HepG2 (cell line): ENCODE measurements at regions not wholly inside any gene's neighbourhood (a gene's known extent, or its start where the extent isn't known, plus 50 kb on each side); places are given as distances from the start of the nearest gene placed in this dataset.

Experiments used
- ATAC-seq: fragments of 200-7000 bp; cut with Tn5 transposase; 3 replicates; pipeline ENCODE4 v1.9.1; 2020; ENCODE audit warnings: mild to moderate bottlenecking, moderate library complexity
- BruUV-seq: library from RNA; stranded (reverse); fragments of 400-500 nt; replicated peaks from 2 replicates; lab custom pipeline; 2021; lab: Mats Ljungman, UMichigan
- CTCF ChIA-PET: fragments of 300-600 bp; formaldehyde crosslinking; extraction: SDS; loops from one replicate; lab custom pipeline; 2021; ENCODE audit warnings: low total read pairs, inconsistent platforms, low intra/inter-chr PET ratio; lab: Yijun Ruan, JAX
- POLR2A ChIA-PET: fragments of 350-600 bp; sonication (Branson Sonifier 250); formaldehyde crosslinking; loops from one replicate; lab custom pipeline; 2020; ENCODE audit warnings: antibody characterized with exemption, inconsistent platforms; lab: Yijun Ruan, JAX
- DNase-seq: peaks from one replicate; pipeline ENCODE4 v3.0.0-alpha.2; 2015; ENCODE audit warnings: low spot score
- FAIRE-seq: peaks from 3 replicates; lab custom pipeline; 2011; peaks lifted over from hg19 to GRCh38; lab: Jason Lieb, UNC
- H2AFZ ChIP-seq: one replicate; pipeline ENCODE4 v1.6.1; 2011; ENCODE audit warnings: low read length, inconsistent platforms
- H3K27ac ChIP-seq: fragments of 300-600 bp; 3 replicates; pipeline ENCODE4 v1.8.0; 2011; ENCODE audit warnings: mixed run types, mild to moderate bottlenecking, mixed read lengths, low read length, inconsistent platforms; ENCODE audit not compliant: insufficient read depth; ENCODE audit errors: extremely low read length
- H3K27me3 ChIP-seq, 2 experiments: fragments of 200-600 bp in 1 of 2; 2 replicates in 1 of 2; 3 replicates in 1 of 2; pipeline versions ENCODE4 v1.6.0 to v1.8.0; 2011; ENCODE audit warnings: low read length in 2 of 2, mild to moderate bottlenecking in 2 of 2, moderate library complexity in 2 of 2, inconsistent platforms in 1 of 2; ENCODE audit not compliant: insufficient read depth in 2 of 2, control insufficient read depth in 1 of 2
- H3K36me3 ChIP-seq, 2 experiments: fragments of 200-600 bp in 1 of 2; replicated peaks in 1 of 2; 2 replicates in 1 of 2; 3 replicates in 1 of 2; pipeline versions ENCODE4 v1.5.1 to v1.8.0; 2011; ENCODE audit warnings: low read length in 2 of 2, inconsistent platforms in 1 of 2; ENCODE audit not compliant: insufficient read depth in 2 of 2, control insufficient read depth in 1 of 2
- H3K4me1 ChIP-seq: 2 replicates; pipeline ENCODE4 v1.5.1; 2012; ENCODE audit warnings: low read length, inconsistent platforms; ENCODE audit not compliant: insufficient read depth
- H3K4me2 ChIP-seq: 2 replicates; pipeline ENCODE4 v1.6.0; 2011; ENCODE audit warnings: low read depth, low read length, inconsistent platforms
- H3K4me3 ChIP-seq, 3 experiments: fragments of 200-600 bp in 1 of 3; sonication (generic), shearing (Covaris generic) in 1 of 3; replicated peaks in 1 of 3; 2 replicates each; pipeline ENCODE4 v1.5.1; 2011 to 2016; ENCODE audit warnings: low read length in 3 of 3, inconsistent platforms in 2 of 3, low read depth in 2 of 3, mild to moderate bottlenecking in 2 of 3, control low read depth in 1 of 3, mixed read lengths in 1 of 3; ENCODE audit not compliant: insufficient read depth in 1 of 3
- H3K79me2 ChIP-seq: one replicate; pipeline ENCODE4 v1.6.1; 2011; ENCODE audit warnings: low read length, inconsistent platforms; ENCODE audit not compliant: insufficient read depth
- H3K9ac ChIP-seq: 2 replicates; pipeline ENCODE4 v1.6.0; 2011; ENCODE audit warnings: mild to moderate bottlenecking, low read depth, low read length, inconsistent platforms; ENCODE audit not compliant: insufficient read depth
- H3K9me3 ChIP-seq: 2 replicates; pipeline ENCODE4 v1.5.1; 2012; ENCODE audit warnings: mild to moderate bottlenecking, low read length
- H4K20me1 ChIP-seq: 2 replicates; pipeline ENCODE4 v1.6.0; 2011; ENCODE audit warnings: inconsistent platforms, mild to moderate bottlenecking, low read length, moderate library complexity; ENCODE audit not compliant: insufficient read depth
- AGO1 ChIP-seq: fragments of 200-400 bp; formaldehyde crosslinking; IDR thresholded peaks from 2 replicates; pipeline ENCODE4 v1.6.1; 2017; ENCODE audit warnings: mild to moderate bottlenecking, low read depth, low read length, moderate library complexity; ENCODE audit not compliant: poor library complexity, severe bottlenecking
- CHD4 ChIP-seq: fragments of 200-600 bp; sonication (generic); IDR thresholded peaks from 2 replicates; pipeline ENCODE4 v1.7.0; 2017; ENCODE audit warnings: mild to moderate bottlenecking, low read length, borderline replicate concordance
- ETV5 ChIP-seq: IDR thresholded peaks from 2 replicates; pipeline ENCODE4 v1.6.1; 2018; ENCODE audit warnings: missing biosample characterization, missing genetic modification reagents, inconsistent platforms, borderline replicate concordance
- MAFG ChIP-seq: sonication (generic); formaldehyde crosslinking; IDR thresholded peaks from 2 replicates; pipeline ENCODE4 v1.5.1; 2020; ENCODE audit warnings: mild to moderate bottlenecking, missing genetic modification reagents
- POLR2G ChIP-seq: fragments of 200-400 bp; formaldehyde crosslinking; IDR thresholded peaks from 2 replicates; pipeline ENCODE4 v1.6.1; 2018; ENCODE audit warnings: mild to moderate bottlenecking, low read depth, low read length, moderate library complexity
- RFX3 ChIP-seq: IDR thresholded peaks from 2 replicates; pipeline ENCODE4 v1.6.1; 2016; ENCODE audit warnings: missing biosample characterization, missing genetic modification reagents
- RXRB ChIP-seq: IDR thresholded peaks from 2 replicates; pipeline ENCODE4 v1.6.1; 2016; ENCODE audit warnings: borderline replicate concordance, missing genetic modification reagents, missing compliant biosample characterization
- SCMH1 ChIP-seq: sonication (generic); formaldehyde crosslinking; IDR thresholded peaks from 2 replicates; pipeline ENCODE4 v1.9.0; 2021; ENCODE audit warnings: missing genetic modification reagents, mild to moderate bottlenecking, borderline replicate concordance
- SNAPC2 ChIP-seq: sonication (generic); formaldehyde crosslinking; IDR thresholded peaks from 2 replicates; pipeline ENCODE4 v1.8.1; 2022; ENCODE audit warnings: mild to moderate bottlenecking, missing genetic modification reagents
- THAP8 ChIP-seq: sonication (generic); formaldehyde crosslinking; IDR thresholded peaks from 2 replicates; pipeline ENCODE4 v1.5.1; 2020; ENCODE audit warnings: missing genetic modification reagents, mild to moderate bottlenecking, borderline replicate concordance
- ZKSCAN1 ChIP-seq: fragments of 150-350 bp; IDR thresholded peaks from 2 replicates; pipeline ENCODE4 v1.6.1; 2014; ENCODE audit warnings: low read length
- ZNF788 ChIP-seq: sonication (generic); formaldehyde crosslinking; IDR thresholded peaks from 2 replicates; pipeline ENCODE4 v1.5.0; 2020; ENCODE audit warnings: mild to moderate bottlenecking, missing genetic modification reagents, borderline replicate concordance
- WGBS: methylation state at CpG from one replicate; pipeline ENCODE4 v1.1.6; 2017; ENCODE audit warnings: low lambda C conversion rate; 5-methylcytosine and 5-hydroxymethylcytosine counted together
- in situ Hi-C: cut with HindIII; loops from 2 replicates; pipeline ENCODE4 v1.10.0; 2017; ENCODE audit warnings: low pct_unique_long_range_greater_than_20kb; ENCODE audit not compliant: extremely low pct_ligation_motif_present
- intact Hi-C: fragments of 100-400 bp; cut with micrococcal nuclease; formaldehyde crosslinking; loops from one replicate; pipeline ENCODE4 v1.10.0; 2022; ENCODE audit not compliant: unreplicated experiment
- TF ChIP-seq, protein P1 (sequence below): sonication (generic); formaldehyde crosslinking; IDR thresholded peaks from 2 replicates; pipeline ENCODE4 v1.9.0; 2021; ENCODE audit warnings: missing genetic modification reagents, mild to moderate bottlenecking, borderline replicate concordance
- TF ChIP-seq, protein P2 (sequence below): sonication (generic); formaldehyde crosslinking; IDR thresholded peaks from 2 replicates; pipeline ENCODE4 v1.5.1; 2020; ENCODE audit warnings: mild to moderate bottlenecking, missing genetic modification reagents
- TF ChIP-seq, protein P3 (sequence below): sonication (generic); formaldehyde crosslinking; IDR thresholded peaks from 2 replicates; pipeline ENCODE4 v1.8.1; 2023; ENCODE audit warnings: mild to moderate bottlenecking, missing genetic modification reagents, borderline replicate concordance

DNA sequence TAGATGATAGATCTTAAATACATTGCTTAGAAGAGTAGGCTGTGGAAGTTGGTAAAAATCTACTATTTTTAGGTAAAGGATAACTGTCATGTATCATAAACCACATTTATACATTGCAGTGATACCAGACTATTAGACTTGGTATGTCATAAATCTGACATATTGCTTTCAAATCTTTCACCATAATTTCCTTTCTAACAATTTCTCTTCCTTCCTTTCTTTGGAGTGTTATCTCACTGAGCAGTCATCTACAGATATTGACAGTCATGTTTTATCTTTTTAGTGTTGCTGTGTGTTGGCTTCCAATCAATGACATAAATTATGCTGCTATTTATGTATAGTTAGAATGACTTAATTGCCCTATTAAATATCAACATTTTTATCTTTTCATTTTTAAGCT, 588.7 kb downstream of the TUSC7 start:
- no TSS peak for BruUV-seq
- no peak for DNase-seq
- TF ChIP-seq RXRB (CRISPR knock-in tag) (no peak), RFX3 (no peak)
- TF ChIP-seq, protein P1, sequence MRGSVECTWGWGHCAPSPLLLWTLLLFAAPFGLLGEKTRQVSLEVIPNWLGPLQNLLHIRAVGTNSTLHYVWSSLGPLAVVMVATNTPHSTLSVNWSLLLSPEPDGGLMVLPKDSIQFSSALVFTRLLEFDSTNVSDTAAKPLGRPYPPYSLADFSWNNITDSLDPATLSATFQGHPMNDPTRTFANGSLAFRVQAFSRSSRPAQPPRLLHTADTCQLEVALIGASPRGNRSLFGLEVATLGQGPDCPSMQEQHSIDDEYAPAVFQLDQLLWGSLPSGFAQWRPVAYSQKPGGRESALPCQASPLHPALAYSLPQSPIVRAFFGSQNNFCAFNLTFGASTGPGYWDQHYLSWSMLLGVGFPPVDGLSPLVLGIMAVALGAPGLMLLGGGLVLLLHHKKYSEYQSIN (CRISPR knock-in tag) = no peak
- TF ChIP-seq, protein P2, sequence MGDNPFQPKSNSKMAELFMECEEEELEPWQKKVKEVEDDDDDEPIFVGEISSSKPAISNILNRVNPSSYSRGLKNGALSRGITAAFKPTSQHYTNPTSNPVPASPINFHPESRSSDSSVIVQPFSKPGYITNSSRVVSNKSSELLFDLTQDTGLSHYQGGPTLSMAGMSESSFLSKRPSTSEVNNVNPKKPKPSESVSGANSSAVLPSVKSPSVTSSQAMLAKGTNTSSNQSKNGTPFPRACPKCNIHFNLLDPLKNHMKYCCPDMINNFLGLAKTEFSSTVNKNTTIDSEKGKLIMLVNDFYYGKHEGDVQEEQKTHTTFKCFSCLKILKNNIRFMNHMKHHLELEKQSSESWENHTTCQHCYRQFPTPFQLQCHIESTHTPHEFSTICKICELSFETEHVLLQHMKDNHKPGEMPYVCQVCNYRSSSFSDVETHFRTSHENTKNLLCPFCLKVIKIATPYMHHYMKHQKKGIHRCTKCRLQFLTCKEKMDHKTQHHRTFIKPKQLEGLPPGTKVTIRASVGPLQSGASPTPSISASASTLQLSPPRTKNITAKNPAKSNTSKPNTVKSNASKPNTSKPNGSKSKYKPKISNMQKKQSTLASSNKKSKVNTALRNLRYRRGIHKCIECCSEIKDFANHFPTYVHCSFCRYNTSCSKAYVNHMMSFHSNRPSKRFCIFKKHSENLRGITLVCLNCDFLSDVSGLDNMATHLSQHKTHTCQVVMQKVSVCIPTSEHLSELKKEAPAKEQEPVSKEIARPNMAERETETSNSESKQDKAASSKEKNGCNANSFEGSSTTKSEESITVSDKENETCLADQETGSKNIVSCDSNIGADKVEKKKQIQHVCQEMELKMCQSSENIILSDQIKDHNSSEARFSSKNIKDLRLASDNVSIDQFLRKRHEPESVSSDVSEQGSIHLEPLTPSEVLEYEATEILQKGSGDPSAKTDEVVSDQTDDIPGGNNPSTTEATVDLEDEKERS = no peak
- ChIA-PET POLR2A (no interaction called here), CTCF (no interaction called here)
- H3K9ac ChIP-seq = no peak overlapping the region
- H3K4me2 ChIP-seq = no peak overlapping the region
- intact Hi-C loops = no loop called here
- H4K20me1 ChIP-seq = no peaks in the 10 kb centered on the region
- no peaks in the 10 kb centered on the region for H3K4me1 ChIP-seq
- H3K27me3 ChIP-seq = no peaks in the 10 kb centered on the region
- H3K9me3 ChIP-seq = no peaks in the 10 kb centered on the region
- no peak overlapping the region for H3K27ac ChIP-seq
- in situ Hi-C loops = no loop called here
- H3K79me2 ChIP-seq = no peaks in the 10 kb centered on the region
- no peak for ATAC-seq
- H3K4me3 ChIP-seq = no peak overlapping the region
- FAIRE-seq = no peak
- H2AFZ ChIP-seq = no peak overlapping the region
- H3K36me3 ChIP-seq = no peaks in the 10 kb centered on the region

GRCh38 chr3:117302428-117302827, 592.8 kb downstream of the TUSC7 start:
- ATAC-seq (no peak), FAIRE-seq (no peak), DNase-seq (no peak)
- TF ChIP-seq SNAPC2 (CRISPR knock-in tag) = no peak
- TF ChIP-seq AGO1 = no peak
- TF ChIP-seq ZKSCAN1 = no peak
- TF ChIP-seq, protein P3, sequence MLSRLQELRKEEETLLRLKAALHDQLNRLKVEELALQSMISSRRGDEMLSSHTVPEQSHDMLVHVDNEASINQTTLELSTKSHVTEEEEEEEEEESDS (CRISPR knock-in tag) = no peak
- TF ChIP-seq THAP8 (CRISPR knock-in tag) = no peak
- TF ChIP-seq MAFG (CRISPR knock-in tag) = no peak
- TF ChIP-seq CHD4 = no peak
- TF ChIP-seq ZNF788 (CRISPR knock-in tag) = no peak
- TF ChIP-seq ETV5 (CRISPR knock-in tag) = no peak
- no peak for TF ChIP-seq POLR2G
- TF ChIP-seq SCMH1 (CRISPR knock-in tag) = no peak

More at GRCh38 chr3:117302428-117302827, 592.8 kb downstream of the TUSC7 start:
- intact Hi-C loops = no loop called here
- no peaks in the 10 kb centered on the region for H3K4me1 ChIP-seq
- H3K9me3 ChIP-seq = no peaks in the 10 kb centered on the region
- under 1% methylated on average over 7 of the region's 7 CpGs for WGBS
- H3K4me3 ChIP-seq = no peak overlapping the region
- BruUV-seq = no TSS peak
- H3K36me3 ChIP-seq = no peaks in the 10 kb centered on the region
- no peak overlapping the region for H3K9ac ChIP-seq
- H4K20me1 ChIP-seq = no peaks in the 10 kb centered on the region
- H3K79me2 ChIP-seq = no peaks in the 10 kb centered on the region
- H3K4me2 ChIP-seq = no peak overlapping the region
- H2AFZ ChIP-seq = no peak overlapping the region
- H3K27me3 ChIP-seq = no peaks in the 10 kb centered on the region
- ChIA-PET CTCF (no interaction called here), POLR2A (no interaction called here)
- in situ Hi-C loops = no loop called here
- no peak overlapping the region for H3K27ac ChIP-seq
